Esophagus squamous epithelium (tissue), 5 donors: ENCODE measurements at regions not wholly inside any gene's neighbourhood (a gene's known extent, or its start where the extent isn't known, plus 50 kb on each side); places are given as distances from the start of the nearest gene placed in this dataset.
"Not testable (repeated sequence)": the region's sequence is repeated elsewhere in the genome, so short reads cannot be mapped to it uniquely, and the experiment has no call there.

ENCODE experiments used
- DNase-seq: peaks from one replicate; lab custom pipeline; 2025; lab: John Stamatoyannopoulos, UW
- H3K27ac ChIP-seq, 4 donors: fragments of 200-600 bp; sonication (generic); one replicate each; pipeline ENCODE4 v1.5.1; 2016 to 2019; ENCODE audit warnings: mild to moderate bottlenecking in 1 of 4
- H3K27me3 ChIP-seq, 4 donors: fragments of 200-600 bp; sonication (generic); 1 replicate in 3 of 4; 2 replicates in 1 of 4; pipeline versions ENCODE4 v1.5.1 to v1.6.0; 2017 to 2021; ENCODE audit warnings: antibody characterized with exemption in 1 of 4
- H3K36me3 ChIP-seq, 3 donors: fragments of 200-600 bp; sonication (generic); one replicate each; pipeline ENCODE4 v1.5.1; 2016 to 2019
- H3K4me1 ChIP-seq, 3 donors: fragments of 200-600 bp; sonication (generic); one replicate each; pipeline ENCODE4 v1.5.1; 2017 to 2019
- H3K4me3 ChIP-seq, 4 donors: fragments of 200-600 bp; sonication (generic); 1 replicate in 3 of 4; 2 replicates in 1 of 4; pipeline ENCODE4 v1.5.1; 2016 to 2019; ENCODE audit warnings: mild to moderate bottlenecking in 2 of 4, moderate library complexity in 1 of 4
- H3K9me3 ChIP-seq, 3 donors: fragments of 200-600 bp; sonication (generic); one replicate each; pipeline ENCODE4 v1.5.1; 2016 to 2019
- POLR2A ChIP-seq, 4 donors: fragments of 450-650 bp; IDR thresholded peaks; one replicate each; pipeline ENCODE4 v1.6.1; 2017; ENCODE audit warnings: antibody characterized with exemption in 4 of 4, mild to moderate bottlenecking in 4 of 4, moderate library complexity in 3 of 4
- WGBS, 2 donors: methylation state at CpG; one replicate each; pipeline ENCODE4 v1.1.5; 2018; 5-methylcytosine and 5-hydroxymethylcytosine counted together
- intact Hi-C: fragments of 100-400 bp; cut with DNase I; formaldehyde crosslinking; loops from one replicate; pipeline ENCODE4 v1.15.0; 2022
- TF ChIP-seq, protein P1 (sequence below), 6 experiments: fragments of 450-650 bp in 4 of 6; fragments of 200-600 bp in 2 of 6; sonication (generic) in 2 of 6; IDR thresholded peaks; one replicate each; pipeline ENCODE4 v1.5.1; 2016 to 2019; ENCODE audit warnings: antibody characterized with exemption in 6 of 6, mild to moderate bottlenecking in 4 of 6, moderate library complexity in 4 of 6
- donor health status: DM: yes; HTN: yes; CAD: no.

GRCh38 chr1:161421456-161421855, 53.8 kb upstream of the CFAP126 start:
- H3K27me3 ChIP-seq = peaks cover 0 to 14% (median 0%) of the 10 kb centered on the region in 4 donors
- intact Hi-C loops = no loop called here
- H3K36me3 ChIP-seq = no peaks in the 10 kb centered on the region
- no peak for TF ChIP-seq POLR2A (IDR thresholded peaks at IDR 0.05)
- TF ChIP-seq, protein P1, sequence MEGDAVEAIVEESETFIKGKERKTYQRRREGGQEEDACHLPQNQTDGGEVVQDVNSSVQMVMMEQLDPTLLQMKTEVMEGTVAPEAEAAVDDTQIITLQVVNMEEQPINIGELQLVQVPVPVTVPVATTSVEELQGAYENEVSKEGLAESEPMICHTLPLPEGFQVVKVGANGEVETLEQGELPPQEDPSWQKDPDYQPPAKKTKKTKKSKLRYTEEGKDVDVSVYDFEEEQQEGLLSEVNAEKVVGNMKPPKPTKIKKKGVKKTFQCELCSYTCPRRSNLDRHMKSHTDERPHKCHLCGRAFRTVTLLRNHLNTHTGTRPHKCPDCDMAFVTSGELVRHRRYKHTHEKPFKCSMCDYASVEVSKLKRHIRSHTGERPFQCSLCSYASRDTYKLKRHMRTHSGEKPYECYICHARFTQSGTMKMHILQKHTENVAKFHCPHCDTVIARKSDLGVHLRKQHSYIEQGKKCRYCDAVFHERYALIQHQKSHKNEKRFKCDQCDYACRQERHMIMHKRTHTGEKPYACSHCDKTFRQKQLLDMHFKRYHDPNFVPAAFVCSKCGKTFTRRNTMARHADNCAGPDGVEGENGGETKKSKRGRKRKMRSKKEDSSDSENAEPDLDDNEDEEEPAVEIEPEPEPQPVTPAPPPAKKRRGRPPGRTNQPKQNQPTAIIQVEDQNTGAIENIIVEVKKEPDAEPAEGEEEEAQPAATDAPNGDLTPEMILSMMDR (IDR thresholded peaks at IDR 0.05) = no peak
- peak overlapping the region in 1 of 4 donors; percentile 47 for H3K4me3 ChIP-seq
- H3K9me3 ChIP-seq = no peaks in the 10 kb centered on the region
- no peak for DNase-seq
- peaks cover 0 to 8% (median 0%) of the 10 kb centered on the region in 3 donors for H3K4me1 ChIP-seq
- 42 to 51% methylated on average over 9 of the region's 9 CpGs for WGBS, 2 donors
- H3K27ac ChIP-seq = no peak overlapping the region

- intact Hi-C loops = no loop called here
- no peak for DNase-seq
- H3K9me3 ChIP-seq = no peaks in the 10 kb centered on the region
Observed at GRCh38 chr1:161420763-161421455, 53.2 kb upstream of the CFAP126 start.

DNA sequence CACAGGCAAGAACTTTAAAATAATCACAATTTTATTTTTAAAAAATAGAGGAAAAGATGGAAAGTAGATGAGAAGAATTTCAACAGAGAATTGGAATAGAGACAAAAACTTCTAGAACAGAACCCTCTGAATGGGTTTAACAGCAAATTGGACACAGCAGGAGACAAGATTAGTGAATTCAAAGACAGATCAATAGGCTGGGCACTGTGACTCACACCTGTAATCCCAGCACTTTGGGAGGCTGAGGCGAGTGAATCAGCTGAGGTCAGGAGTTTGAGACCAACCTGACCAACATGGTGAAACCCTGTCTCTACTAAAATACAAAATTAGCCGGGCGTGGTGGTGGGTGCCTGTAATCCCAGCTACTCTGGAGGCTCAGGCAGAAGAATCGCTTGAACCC, 49.9 kb upstream of the CFAP126 start:
- intact Hi-C loops, H3K4me1 ChIP-seq, H3K27ac ChIP-seq, H3K36me3 ChIP-seq, H3K9me3 ChIP-seq, DNase-seq, H3K4me3 ChIP-seq, H3K27me3 ChIP-seq: not testable (repeated sequence)
- 51 to 71% methylated on average over 4 of the region's 4 CpGs for WGBS, 2 donors

More at GRCh38 chr1:161420763-161421455, 53.2 kb upstream of the CFAP126 start:
- no peaks in the 10 kb centered on the region for H3K36me3 ChIP-seq
- WGBS, 2 donors = 83 to 88% methylated on average over 23 to 24 of the region's 24 CpGs
- H3K27me3 ChIP-seq = peaks cover 0 to 9% (median 0%) of the 10 kb centered on the region in 4 donors
- no peak overlapping the region for H3K4me3 ChIP-seq
- H3K27ac ChIP-seq = no peak overlapping the region
- peaks cover 0 to 8% (median 0%) of the 10 kb centered on the region in 3 donors for H3K4me1 ChIP-seq
- TF ChIP-seq, protein P1 (IDR thresholded peaks at IDR 0.05) = no peak
- no peak for TF ChIP-seq POLR2A (IDR thresholded peaks at IDR 0.05)
